Stimulated activated naive CD8-positive, alpha-beta T cell treated with anti-CD3 and anti-CD28 coated beads, Interleukin-15, amount 100 ng/mL, for 72 hours (primary cell): ENCODE measurements at regions not wholly inside any gene's neighbourhood (a gene's known extent, or its start where the extent isn't known, plus 50 kb on each side); places are given as distances from the start of the nearest gene placed in this dataset.
A peak's percentile ranks its signal among the peaks of the same experiment; 100 is the strongest.

ENCODE experiments used
- ATAC-seq: fragments of 150-1000 bp; cut with Tn5 transposase; 2 replicates; pipeline ENCODE4 v1.10.0; 2021; ENCODE audit warnings: mild to moderate bottlenecking, moderate library complexity
- DNase-seq, 2 donors: peaks; one replicate each; pipeline ENCODE4 v3.0.0; 2021 to 2022
- H3K27ac Mint-ChIP-seq, 2 donors: one replicate each; pipeline ENCODE4 v1.8.0; 2022; ENCODE audit warnings: mild to moderate bottlenecking in 2 of 2, mixed read lengths in 2 of 2, moderate library complexity in 2 of 2
- H3K27me3 Mint-ChIP-seq: one replicate; pipeline ENCODE4 v1.8.0; 2022; ENCODE audit warnings: mixed read lengths
- H3K4me1 Mint-ChIP-seq: one replicate; pipeline ENCODE4 v1.8.0; 2022; ENCODE audit warnings: mild to moderate bottlenecking, mixed read lengths
- H3K4me3 Mint-ChIP-seq, 2 donors: one replicate each; pipeline ENCODE4 v1.8.0; 2022; ENCODE audit warnings: mild to moderate bottlenecking in 2 of 2, mixed read lengths in 2 of 2, moderate library complexity in 1 of 2
- H3K9me3 Mint-ChIP-seq, 2 donors: one replicate each; pipeline ENCODE4 v1.8.0; 2022; ENCODE audit warnings: mixed read lengths in 2 of 2

- no peak overlapping the region for H3K27ac Mint-ChIP-seq
- H3K4me3 Mint-ChIP-seq: no peak overlapping the region
- ATAC-seq: no peak
- H3K4me1 Mint-ChIP-seq: no peaks in the 10 kb centered on the region
- no peaks in the 10 kb centered on the region for H3K27me3 Mint-ChIP-seq
- DNase-seq: no peak
- H3K9me3 Mint-ChIP-seq: peaks cover 8% of the 10 kb centered on the region in 2 donors
These were observed 494.5 kb upstream of the RGMA start for GRCh38 chr15:93583552-93583951.

GRCh38 chr15:93570527-93570926, 481.5 kb upstream of the RGMA start:
- H3K4me1 Mint-ChIP-seq: no peaks in the 10 kb centered on the region
- ATAC-seq (no peak), DNase-seq (no peak)
- H3K4me3 Mint-ChIP-seq: no peak overlapping the region
- H3K27me3 Mint-ChIP-seq: peaks cover 8% of the 10 kb centered on the region
- H3K27ac Mint-ChIP-seq: no peak overlapping the region
- H3K9me3 Mint-ChIP-seq: no peaks in the 10 kb centered on the region

- ATAC-seq: no peak
- Mint-ChIP-seq H3K27ac (no peak overlapping the region), H3K4me1 (no peaks in the 10 kb centered on the region), H3K4me3 (no peak overlapping the region), H3K9me3 (no peaks in the 10 kb centered on the region), H3K27me3 (no peaks in the 10 kb centered on the region)
- DNase-seq: no peak
These were observed 477.8 kb upstream of the RGMA start for GRCh38 chr15:93566762-93567161.

GRCh38 chr15:93565201-93565600, 476.2 kb upstream of the RGMA start:
- Mint-ChIP-seq H3K4me1 (no peaks in the 10 kb centered on the region), H3K9me3 (no peaks in the 10 kb centered on the region), H3K4me3 (no peak overlapping the region), H3K27me3 (no peaks in the 10 kb centered on the region), H3K27ac (no peak overlapping the region)
- DNase-seq (no peak), ATAC-seq (no peak)

GRCh38 chr15:93563218-93563617, 474.2 kb upstream of the RGMA start:
- no peak for DNase-seq
- no peak for ATAC-seq
- no peak overlapping the region for H3K27ac Mint-ChIP-seq
- no peak overlapping the region for H3K4me3 Mint-ChIP-seq
- peaks cover 14% of the 10 kb centered on the region for H3K27me3 Mint-ChIP-seq
- H3K4me1 Mint-ChIP-seq: no peaks in the 10 kb centered on the region
- H3K9me3 Mint-ChIP-seq: no peaks in the 10 kb centered on the region

- ATAC-seq: no peak
- H3K4me3 Mint-ChIP-seq: no peak overlapping the region
- H3K27ac Mint-ChIP-seq: no peak overlapping the region
- H3K27me3 Mint-ChIP-seq: peaks cover 14% of the 10 kb centered on the region
- DNase-seq: no peak
- no peaks in the 10 kb centered on the region for H3K9me3 Mint-ChIP-seq
- H3K4me1 Mint-ChIP-seq: no peaks in the 10 kb centered on the region
These were observed 473.5 kb upstream of the RGMA start for GRCh38 chr15:93562395-93563123.

GRCh38 chr15:93557696-93558095, 468.7 kb upstream of the RGMA start:
- no peak for ATAC-seq
- Mint-ChIP-seq H3K27ac (peak overlapping the region in 1 of 2 donors; percentile 12), H3K9me3 (no peaks in the 10 kb centered on the region), H3K4me3 (no peak overlapping the region), H3K4me1 (no peaks in the 10 kb centered on the region), H3K27me3 (peaks cover 14% of the 10 kb centered on the region)
- DNase-seq: no peak

- no peak for DNase-seq
- peaks cover 2% of the 10 kb centered on the region for H3K27me3 Mint-ChIP-seq
- no peak for ATAC-seq
- H3K4me3 Mint-ChIP-seq: no peak overlapping the region
- H3K4me1 Mint-ChIP-seq: no peaks in the 10 kb centered on the region
- H3K27ac Mint-ChIP-seq: no peak overlapping the region
- no peaks in the 10 kb centered on the region for H3K9me3 Mint-ChIP-seq
These were observed 464.3 kb upstream of the RGMA start for GRCh38 chr15:93553167-93553935.

GRCh38 chr15:93543093-93543492, 454.1 kb upstream of the RGMA start:
- no peak overlapping the region for H3K4me3 Mint-ChIP-seq
- no peak for ATAC-seq
- peaks cover 3 to 16% of the 10 kb centered on the region in 2 donors for H3K9me3 Mint-ChIP-seq
- no peaks in the 10 kb centered on the region for H3K4me1 Mint-ChIP-seq
- no peak for DNase-seq
- no peaks in the 10 kb centered on the region for H3K27me3 Mint-ChIP-seq
- no peak overlapping the region for H3K27ac Mint-ChIP-seq

GRCh38 chr15:93527374-93528050, 438.5 kb upstream of the RGMA start:
- Mint-ChIP-seq H3K9me3 (no peaks in the 10 kb centered on the region), H3K27me3 (no peaks in the 10 kb centered on the region), H3K27ac (no peak overlapping the region), H3K4me3 (no peak overlapping the region), H3K4me1 (no peaks in the 10 kb centered on the region)
- no peak for DNase-seq
- ATAC-seq: no peak

- Mint-ChIP-seq H3K4me1 (no peaks in the 10 kb centered on the region), H3K4me3 (no peak overlapping the region), H3K27ac (no peak overlapping the region), H3K27me3 (no peaks in the 10 kb centered on the region), H3K9me3 (no peaks in the 10 kb centered on the region)
- DNase-seq (no peak), ATAC-seq (no peak)
These were observed 435.4 kb upstream of the RGMA start for GRCh38 chr15:93524432-93524831.

- H3K4me3 Mint-ChIP-seq: no peak overlapping the region
- no peaks in the 10 kb centered on the region for H3K4me1 Mint-ChIP-seq
- no peaks in the 10 kb centered on the region for H3K27me3 Mint-ChIP-seq
- no peak overlapping the region for H3K27ac Mint-ChIP-seq
- ATAC-seq: no peak
- DNase-seq: no peak
- H3K9me3 Mint-ChIP-seq: no peaks in the 10 kb centered on the region
These were observed 434.5 kb upstream of the RGMA start for GRCh38 chr15:93523481-93523880.

- Mint-ChIP-seq H3K27me3 (no peaks in the 10 kb centered on the region), H3K4me1 (no peaks in the 10 kb centered on the region), H3K9me3 (no peaks in the 10 kb centered on the region), H3K27ac (no peak overlapping the region), H3K4me3 (no peak overlapping the region)
- no peak for ATAC-seq
- no peak for DNase-seq
These were observed 431.2 kb upstream of the RGMA start for GRCh38 chr15:93520206-93520605.

GRCh38 chr15:93519599-93519998, 430.6 kb upstream of the RGMA start:
- DNase-seq (no peak), ATAC-seq (no peak)
- H3K4me1 Mint-ChIP-seq: no peaks in the 10 kb centered on the region
- H3K9me3 Mint-ChIP-seq: no peaks in the 10 kb centered on the region
- no peak overlapping the region for H3K4me3 Mint-ChIP-seq
- no peak overlapping the region for H3K27ac Mint-ChIP-seq
- no peaks in the 10 kb centered on the region for H3K27me3 Mint-ChIP-seq

- no peak for ATAC-seq
- no peak overlapping the region for H3K4me3 Mint-ChIP-seq
- DNase-seq: no peak
- H3K27ac Mint-ChIP-seq: no peak overlapping the region
- no peaks in the 10 kb centered on the region for H3K9me3 Mint-ChIP-seq
- no peaks in the 10 kb centered on the region for H3K27me3 Mint-ChIP-seq
- H3K4me1 Mint-ChIP-seq: no peaks in the 10 kb centered on the region
These were observed 428.2 kb upstream of the RGMA start for GRCh38 chr15:93517176-93517575.
